Stimulated activated CD8-positive, alpha-beta memory T cell treated with anti-CD3 and anti-CD28 coated beads, Interleukin-4, amount 100 ng/mL, for 48 hours (primary cell): ENCODE measurements at regions not wholly inside any gene's neighbourhood (a gene's known extent, or its start where the extent isn't known, plus 50 kb on each side); places are given as distances from the start of the nearest gene placed in this dataset.

ENCODE experiments used
- DNase-seq: peaks from one replicate; pipeline ENCODE4 v3.0.0-alpha.2; 2020

DNA sequence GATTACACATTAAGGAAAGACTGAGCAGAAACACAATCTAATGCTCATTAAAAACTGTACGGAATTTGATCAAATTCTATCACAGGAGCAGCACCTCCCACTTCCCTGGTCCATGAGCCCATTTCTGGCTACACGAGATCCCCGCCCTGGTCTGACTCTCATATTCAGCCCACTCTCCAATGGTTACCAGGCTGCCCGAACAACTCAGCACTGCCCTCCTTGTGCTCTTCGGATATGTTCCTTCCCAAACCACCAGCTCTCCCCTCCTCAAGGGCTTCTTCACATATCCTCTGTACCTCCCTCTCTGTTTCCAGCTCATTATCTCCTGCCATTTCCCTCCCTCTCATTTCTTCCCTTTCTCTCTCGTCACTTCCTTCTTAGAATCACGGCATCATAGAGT is 180.5 kb downstream of the RSL24D1 start:
- DNase-seq, result no peak

DNA sequence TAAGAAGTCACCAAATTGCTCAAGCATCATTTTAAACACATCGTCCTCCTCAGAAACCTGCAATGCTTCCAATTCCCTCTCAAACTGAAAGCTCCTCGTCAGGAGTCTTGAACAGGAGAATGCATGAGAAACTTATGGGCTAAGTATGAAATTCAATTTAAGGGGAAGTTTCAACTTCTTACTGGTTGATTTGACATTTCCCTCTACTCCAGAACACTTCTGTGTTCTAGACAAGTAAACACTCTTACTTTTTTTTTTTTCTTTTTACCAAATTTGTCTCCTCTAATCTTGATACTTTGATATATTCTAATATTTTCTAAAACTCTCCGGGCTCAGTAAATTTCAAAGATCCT is 181.7 kb downstream of the RSL24D1 start:
- no peak for DNase-seq

DNA sequence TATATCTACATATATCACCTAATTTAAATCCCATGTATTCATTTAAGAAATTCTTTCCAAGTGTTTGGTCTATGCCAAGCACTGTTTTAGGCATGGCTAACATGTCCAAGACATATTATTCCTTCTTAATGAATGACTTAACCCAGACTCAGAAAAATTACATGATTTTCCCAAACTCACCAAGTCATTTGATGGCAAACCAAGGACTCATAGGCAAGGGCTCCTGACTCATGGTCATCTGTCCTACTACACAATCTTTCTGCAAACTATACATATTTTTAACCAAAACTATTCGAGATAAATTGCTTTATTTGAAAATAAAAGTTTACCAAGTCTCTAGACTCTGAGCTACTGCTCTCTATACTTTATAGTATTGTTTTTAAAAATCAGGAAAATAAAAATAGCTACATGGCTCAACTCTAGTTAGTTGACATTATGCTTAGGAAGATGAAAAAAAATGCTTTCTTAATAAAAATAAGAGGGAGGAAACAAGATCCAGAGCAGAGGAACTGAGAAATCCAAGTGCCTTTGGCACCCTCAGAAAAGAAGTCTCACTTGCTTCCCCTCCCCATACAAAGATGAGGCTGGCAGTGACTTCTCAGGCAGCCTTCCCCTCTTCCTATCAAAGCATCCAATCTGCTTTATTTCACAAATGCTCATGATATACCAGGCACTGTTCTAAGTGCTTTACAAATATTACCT is 182.2 kb downstream of the RSL24D1 start:
- DNase-seq, result no peak

DNA sequence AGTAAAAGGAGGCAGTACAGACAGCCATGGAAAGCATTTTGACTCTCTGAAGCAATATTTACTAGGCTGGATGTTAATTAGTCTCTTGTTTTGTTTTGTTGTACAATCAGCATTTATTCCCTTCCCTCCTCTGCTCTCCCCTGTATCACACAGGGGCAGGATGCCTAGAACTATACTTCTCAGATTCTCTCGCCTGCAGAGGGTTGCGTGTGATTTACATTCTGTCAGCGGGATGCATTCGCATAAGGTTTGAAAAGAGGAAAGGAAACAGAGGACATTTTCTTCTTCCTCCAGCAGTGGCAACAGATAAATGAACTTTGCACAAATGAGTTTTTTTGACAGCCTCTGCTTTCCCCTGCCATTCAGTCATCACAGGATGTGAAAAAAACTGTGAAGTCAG is 188.3 kb downstream of the RSL24D1 start:
- DNase-seq, result no peak

DNA sequence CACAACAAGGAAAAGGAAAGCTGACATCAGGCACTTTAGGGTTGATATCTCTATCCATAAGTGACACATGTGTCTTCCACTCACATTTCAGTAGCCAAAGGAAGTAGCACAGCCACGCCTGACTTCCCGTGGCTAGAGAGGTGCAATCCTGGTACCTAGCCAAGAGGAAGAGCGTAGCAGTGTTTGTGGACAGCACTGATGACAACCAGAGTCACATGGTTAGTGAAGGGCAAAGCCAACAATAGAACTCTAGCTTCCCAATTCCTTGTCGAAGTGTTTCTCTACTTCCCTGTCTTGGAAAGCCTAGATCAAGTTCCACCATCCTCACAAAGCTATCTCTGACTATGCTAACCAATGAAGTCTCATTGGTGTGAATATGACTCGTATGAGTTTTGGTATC is 189.2 kb downstream of the RSL24D1 start:
- DNase-seq, result no peak

DNA sequence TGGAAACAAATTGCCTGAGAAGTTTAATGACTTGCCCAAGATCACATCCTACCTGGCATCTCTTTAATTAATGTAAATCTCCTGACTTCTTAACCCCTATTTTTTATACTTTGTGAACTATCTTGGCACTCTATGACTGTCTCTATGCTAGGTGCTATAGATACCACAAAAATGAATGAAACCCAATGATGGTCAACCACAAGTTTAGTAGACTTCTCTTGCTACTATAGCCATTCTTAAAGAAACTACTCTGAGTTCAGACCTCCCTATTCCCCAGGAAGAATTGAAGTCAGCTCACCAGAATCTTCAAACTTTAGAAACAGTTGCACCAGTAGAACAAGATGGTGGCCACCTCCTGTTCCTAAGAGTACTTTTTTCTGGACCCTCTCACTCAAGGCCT is 191.1 kb downstream of the RSL24D1 start:
- DNase-seq, result no peak

DNA sequence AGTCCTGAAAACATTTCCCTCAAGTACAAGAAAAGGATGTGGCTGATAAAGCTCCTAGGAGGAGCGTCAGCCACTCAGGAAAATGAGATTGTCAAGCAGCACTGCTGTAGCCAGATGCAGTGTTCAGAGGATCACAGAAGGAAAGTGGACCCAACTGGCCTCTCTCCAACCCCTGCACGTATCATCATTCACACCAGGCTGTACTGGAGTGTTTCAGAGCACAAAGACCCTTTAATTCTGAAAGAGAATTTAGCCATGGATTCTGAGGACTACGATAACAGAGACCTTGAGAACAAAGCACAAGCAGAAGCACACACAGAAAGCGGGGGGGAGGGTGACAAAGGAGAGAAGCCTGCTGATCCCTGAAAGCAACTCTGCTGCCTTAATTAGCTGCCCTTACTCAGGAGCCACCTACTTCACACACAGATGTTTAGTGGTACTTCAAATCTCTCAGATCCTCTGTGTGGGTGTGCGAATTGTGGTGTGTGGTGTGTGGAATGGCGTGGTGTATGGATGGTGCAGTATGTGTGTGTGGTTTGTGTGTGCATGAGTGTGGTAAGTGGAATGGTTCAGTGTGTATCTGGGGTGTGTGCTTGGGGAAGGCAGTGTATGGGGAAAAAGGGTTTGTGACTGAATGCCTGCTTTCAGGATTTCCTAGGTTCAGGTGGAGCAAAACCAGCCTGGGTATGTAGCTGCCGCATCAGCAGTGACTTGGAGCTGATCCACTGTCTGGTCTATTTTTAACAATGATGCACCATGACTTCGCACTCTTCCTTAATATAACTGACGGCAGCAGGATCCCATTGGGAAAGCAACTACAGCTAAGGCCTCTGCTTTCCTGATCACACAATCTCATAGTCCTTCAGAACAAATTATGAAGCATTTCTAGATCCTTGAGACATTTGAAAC is 192.5 kb downstream of the RSL24D1 start:
- no peak for DNase-seq

DNA sequence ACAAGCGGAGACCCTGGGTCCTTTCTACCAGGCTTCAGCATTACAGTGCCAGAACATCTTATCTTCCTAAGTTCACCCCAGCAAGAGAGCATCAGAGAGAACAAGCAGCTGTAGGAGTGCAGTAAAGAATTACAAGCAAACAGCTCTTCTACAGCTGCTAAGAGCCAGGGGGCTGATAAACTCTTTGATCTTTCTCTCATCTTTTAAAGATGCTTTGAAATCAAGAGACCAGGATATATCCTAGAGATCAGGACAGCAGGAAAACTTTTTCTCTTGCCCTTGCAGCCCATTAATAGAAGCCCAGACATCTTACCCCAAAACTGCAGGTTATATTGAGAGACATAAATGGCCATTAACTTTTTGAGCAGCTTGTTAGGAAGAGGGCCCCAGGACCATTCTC is 198.1 kb downstream of the RSL24D1 start:
- DNase-seq, result no peak

DNA sequence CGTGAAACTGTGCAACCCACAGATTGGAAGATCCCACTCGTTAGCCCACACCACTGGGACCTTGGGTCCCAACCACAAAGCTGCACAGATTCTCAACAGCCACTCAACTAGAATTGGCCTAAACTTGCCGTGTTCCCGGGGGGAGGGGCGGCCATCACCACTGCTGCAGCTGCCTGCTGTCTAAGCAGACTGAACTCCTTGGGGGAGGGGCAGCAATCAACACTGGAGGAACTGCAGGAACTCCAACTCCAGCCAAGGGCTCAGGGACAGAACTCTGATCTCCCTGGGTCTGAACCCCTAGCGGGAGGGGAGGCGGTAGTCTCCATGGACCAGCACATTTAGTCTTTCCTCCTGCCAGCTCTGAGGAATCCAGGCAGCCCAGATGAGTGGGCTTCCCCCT is 205.9 kb downstream of the RSL24D1 start:
- DNase-seq, result no peak

DNA sequence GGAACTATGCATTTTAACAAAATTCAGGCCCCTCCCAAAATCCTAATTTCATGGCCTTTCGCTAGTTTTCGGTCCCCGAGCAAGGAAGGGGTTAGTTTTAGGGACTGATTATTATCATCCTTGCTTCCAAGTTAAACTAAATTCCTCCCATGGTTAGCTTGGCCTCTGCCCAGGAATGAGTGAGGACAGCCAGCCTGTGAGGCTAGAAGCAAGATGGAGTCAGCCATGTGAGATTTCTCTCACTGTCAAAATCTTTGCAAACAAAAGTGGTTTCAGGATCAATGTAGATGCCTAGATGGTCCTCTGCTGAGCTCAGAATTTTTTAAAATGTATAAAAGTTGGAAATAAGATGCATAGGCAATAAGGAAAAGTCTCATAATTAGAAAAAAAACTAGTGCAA is 208.9 kb downstream of the RSL24D1 start:
- DNase-seq, result no peak

DNA sequence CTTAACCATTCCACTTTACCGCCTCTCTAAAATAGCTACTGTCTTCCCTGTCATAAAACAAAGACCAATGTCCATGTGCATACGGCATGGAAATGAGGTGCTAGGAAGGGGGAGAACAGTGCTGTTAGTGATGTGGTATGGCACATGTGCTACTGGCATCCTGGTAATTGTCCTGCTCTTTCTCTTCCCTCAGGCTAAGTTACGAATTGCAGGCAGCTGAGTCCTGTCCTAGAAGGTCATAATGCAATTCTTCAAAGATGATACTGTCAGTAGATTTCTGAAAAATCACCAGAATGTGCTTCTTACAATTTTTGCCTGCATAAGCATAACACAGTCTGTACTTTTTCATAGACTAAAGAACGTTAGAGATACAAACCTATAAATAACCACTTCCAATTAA is 216.8 kb downstream of the RSL24D1 start:
- DNase-seq, result no peak

DNA sequence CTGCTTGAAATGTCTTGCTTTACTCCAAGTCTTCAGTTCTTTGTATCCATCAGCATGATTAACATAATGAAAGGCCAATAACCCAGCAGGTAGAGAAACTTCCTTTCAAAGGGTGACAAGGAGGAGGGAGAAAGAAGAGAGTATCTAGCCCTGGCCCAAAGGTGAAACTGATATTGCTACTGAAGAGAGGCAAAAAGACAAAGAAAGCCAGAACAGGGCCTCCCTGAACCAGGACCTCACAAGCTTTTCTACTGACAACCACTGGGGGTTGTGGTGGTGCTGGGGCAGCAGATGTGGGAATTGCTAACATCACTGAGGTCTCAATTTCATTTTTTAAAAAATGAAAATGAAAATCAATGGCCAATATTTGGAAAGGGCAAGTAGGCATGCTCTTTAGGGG is 234.1 kb downstream of the RSL24D1 start:
- DNase-seq, result no peak

DNA sequence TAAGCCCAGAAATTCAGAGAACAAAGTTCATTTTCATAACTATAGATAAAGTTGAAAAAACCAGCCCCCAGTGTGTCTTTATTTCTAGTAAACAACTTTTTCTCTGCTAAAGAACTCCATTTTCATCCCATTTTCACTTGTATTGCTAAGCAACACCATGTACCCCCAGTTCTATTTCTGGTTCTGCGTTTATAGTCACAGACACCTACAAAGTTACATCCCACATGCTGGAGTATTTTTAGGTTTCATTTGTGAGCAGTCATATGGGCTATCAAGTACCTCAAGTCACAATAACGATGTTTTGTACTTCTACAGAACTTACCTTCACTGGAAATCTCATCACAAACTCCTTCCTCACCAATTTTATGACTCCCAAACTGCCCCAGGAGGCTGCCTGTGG is 236.5 kb downstream of the RSL24D1 start:
- no peak for DNase-seq

DNA sequence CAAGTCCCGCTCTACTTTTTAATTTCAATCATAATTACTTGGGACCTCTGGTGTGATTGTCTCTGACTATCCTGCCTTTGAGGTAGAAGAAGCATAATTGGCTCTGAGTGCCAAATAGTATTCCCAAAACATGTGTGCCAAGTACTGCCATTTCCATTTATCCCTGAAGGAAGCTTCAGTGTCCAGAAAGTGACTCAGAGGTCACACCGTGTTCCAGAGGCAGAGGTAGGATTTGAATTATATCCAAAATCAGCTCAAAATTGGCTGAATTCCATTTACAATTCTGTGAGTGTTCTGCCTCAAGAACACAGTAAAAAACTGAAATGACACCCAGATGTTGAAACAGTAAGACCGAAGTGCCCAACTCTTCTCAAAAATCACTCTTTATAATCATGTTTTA is 255.3 kb downstream of the RSL24D1 start:
- DNase-seq, result no peak

DNA sequence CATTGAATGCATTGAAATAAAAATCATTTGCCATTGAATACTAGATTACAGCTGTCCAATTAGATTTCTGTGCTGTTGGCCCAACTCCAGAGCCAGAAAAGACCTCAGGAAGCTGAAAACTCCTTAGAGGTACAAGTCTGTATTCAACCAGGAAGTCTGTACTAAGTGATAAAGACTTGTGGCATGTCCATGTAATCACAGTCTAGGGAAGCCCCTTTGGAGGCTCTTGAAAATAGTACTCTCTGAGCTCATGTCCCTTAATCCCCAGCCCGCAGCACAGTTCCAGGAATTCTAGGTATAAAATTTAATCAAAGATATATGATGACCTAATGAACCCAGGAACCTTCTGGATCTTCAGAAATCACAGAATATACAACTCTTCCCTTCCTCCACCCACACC is 279.4 kb downstream of the RSL24D1 start:
- DNase-seq, result no peak

DNA sequence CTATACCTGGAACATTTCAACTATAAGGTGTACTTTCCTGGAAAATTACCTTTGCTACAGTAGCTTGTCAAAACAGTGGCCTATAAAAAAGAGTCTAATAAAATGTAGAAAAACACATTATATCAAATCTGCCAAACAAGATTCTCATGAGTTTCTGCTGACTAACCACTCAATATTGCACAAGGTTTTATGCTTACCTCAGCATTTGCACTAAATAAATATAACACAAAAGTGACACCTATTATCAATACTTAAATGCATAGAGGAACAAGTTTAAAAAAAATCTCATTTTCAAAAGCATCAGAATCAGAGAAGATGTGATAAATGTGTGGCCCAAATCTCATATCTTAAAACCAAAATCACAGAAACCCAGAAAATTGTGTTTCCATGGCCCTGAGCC is 281.4 kb downstream of the RSL24D1 start:
- DNase-seq, result no peak

DNA sequence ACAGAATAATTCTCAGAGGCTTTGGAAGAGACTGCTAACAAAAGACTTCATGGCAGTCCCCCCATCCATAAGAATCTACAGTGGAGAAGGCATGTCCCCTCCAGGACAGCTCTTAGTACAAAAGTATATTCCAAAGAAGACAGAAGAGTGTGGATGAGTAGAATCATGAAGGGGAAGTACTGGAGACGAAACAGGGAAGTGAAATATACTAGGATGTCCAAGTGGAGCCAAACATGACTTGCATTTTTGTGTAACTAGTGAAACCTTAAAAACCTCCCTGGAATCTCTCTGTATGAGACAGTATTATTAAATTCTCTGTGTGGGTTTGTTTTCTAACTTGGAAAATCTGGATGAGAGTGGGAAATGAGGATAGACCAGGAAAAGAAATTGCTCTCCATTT is 312.4 kb downstream of the RSL24D1 start:
- DNase-seq, result no peak

DNA sequence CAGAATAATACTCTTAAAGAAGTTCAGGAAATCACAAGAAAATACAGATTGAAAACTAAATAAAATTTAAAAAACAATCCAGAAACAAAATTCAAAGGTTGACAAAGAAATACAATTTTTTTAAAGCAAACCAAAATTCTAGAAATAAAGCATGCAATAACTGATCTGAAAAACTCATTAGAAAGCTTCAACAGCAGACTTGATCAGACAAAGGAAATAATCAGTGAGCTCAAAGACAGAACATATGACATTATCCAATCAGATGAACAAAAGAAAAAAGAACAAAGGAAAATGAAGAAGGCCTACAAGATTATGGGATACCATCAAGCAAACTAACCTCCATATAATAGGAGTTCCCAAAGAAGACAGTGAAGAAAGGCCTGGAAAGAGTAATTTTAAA is 336.8 kb downstream of the RSL24D1 start:
- no peak for DNase-seq

DNA sequence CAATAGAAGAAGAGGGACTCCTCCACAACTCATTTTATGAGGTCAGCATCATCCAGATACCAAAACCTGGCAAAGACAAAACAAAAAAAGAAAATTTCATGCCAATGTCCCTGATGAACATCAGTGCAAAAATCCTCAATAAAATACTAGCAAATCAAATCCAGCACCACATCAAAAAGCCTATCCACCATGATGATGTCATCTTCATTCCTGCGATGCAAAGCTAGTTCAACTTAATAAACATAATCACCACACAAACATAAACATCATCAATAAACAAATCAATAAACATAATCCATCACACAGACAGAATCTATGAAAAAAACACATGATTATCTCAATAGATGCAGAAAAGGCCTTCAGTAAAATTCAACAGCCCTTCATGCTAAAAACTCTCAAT is 342.1 kb downstream of the RSL24D1 start:
- DNase-seq, result no peak

DNA sequence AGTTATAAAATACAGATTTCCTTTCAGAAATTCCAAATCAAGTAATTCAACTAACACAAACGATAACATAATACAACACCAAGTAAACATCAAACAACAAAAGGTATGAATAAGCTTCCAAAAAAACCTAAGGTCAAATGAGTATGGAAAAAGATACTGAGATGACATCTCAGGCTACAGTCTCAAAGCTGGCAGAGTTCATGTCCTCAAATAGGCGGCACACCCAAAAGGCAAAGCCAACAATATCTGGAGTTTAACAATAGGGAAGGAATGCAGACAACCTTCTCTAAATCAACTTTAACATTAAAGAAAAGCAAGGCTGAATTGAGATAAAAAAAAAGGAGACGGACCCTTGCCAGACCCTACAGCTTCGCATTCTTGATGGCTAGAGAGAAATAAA is 346.6 kb downstream of the RSL24D1 start:
- DNase-seq, result no peak

DNA sequence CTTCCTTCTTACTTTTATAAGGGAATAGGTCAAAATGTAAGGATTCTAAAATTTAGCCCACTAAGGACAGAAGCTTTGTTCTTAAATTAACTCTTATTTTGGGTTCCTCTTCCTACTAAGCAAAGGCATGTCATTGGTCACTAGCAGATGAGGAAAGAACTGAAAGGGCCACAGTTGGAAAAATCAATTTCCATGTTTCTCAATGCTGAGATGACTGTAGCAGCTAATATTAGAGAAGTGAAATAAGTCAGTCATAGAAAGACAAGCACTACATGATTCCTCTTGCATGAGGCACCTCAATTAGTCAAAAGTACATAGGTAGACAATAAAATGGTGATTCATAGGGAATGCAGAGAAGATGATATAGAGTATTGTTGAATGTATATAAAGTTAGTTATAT is 353.7 kb downstream of the RSL24D1 start:
- no peak for DNase-seq

DNA sequence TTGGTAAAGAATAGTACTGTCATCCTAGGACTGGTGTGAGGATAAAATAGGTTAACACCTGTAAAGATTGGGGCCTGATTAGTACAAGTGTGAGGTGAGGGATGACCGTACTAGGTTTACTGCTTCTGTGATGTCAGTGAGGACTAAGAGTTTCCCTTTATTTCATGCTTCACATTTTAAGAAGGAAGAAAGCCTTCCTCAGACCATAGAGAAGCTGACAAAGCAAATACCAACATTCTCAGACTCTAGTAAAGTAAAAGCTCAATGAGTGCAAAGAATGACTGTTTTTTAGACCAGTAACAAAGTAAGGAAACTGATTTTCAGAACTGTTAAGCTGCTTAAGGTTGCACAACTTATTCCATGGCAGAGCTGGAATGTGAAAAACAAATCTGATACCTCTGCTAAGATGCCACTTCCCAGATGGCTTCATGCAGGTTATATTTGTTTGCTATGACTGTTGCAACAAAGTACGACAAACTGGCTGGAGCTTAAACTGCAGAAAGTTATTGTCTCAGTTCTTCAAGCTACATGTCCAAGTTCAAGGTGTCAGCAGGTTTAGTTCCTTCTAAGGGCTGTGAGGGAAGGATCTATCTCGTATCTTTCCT is 354.9 kb downstream of the RSL24D1 start:
- no peak for DNase-seq

DNA sequence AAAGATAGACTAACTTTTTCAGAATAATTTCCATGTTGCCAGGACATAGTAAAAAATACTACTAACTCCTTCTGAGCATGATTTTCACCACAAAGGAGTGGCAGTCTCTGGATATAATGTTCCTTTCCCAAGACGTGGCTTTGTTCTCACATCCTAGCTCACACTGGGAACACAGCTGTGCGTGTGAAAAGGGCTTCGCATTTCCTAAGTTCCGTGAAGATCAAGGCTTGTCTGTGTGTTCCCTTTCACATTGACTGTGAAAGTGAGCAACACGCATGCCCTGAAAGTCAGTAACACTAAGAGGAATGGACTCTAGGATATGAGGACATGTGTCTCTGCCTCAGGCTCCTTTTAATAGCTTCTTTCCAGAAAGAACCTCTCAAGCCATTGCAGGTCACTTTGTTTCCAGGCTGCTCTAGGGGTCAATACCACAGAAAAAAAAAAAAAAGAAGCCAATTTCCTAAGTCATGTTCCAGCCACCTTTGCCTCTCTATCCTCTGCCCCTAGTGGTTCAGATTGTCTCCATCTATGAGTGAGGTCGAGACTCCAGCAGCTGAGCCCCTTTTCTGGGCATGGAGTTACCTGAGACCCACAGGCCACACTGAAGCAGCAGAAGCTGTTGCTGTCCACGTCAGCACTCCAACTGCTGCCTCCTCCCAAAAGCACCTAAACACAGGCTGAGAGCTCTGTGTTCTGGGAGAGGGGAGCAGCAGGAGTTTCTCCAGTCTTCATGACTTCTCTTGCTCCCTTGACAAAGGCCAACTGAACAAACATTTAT is 355.9 kb downstream of the RSL24D1 start:
- no peak for DNase-seq
